Sigmoid colon (tissue), 6 donors: ENCODE measurements at regions not wholly inside any gene's neighbourhood (a gene's known extent, or its start where the extent isn't known, plus 50 kb on each side); places are given as distances from the start of the nearest gene placed in this dataset.

Source experiments
- DNase-seq: peaks from one replicate; pipeline ENCODE4 v3.0.0-alpha.2; 2019
- H3K27ac ChIP-seq, 4 donors: fragments of 200-600 bp; sonication (generic); one replicate each; pipeline ENCODE4 v1.5.1; 2016 to 2019; ENCODE audit warnings: mild to moderate bottlenecking in 1 of 4
- H3K27me3 ChIP-seq, 3 donors: fragments of 200-600 bp; sonication (generic); one replicate each; pipeline ENCODE4 v1.5.1; 2019; ENCODE audit warnings: mild to moderate bottlenecking in 1 of 3
- H3K36me3 ChIP-seq, 4 donors: fragments of 200-600 bp; sonication (generic); one replicate each; pipeline ENCODE4 v1.5.1; 2016 to 2019
- H3K4me1 ChIP-seq, 4 donors: fragments of 200-600 bp; sonication (generic); one replicate each; pipeline ENCODE4 v1.5.1; 2017 to 2019
- H3K4me3 ChIP-seq, 4 donors: fragments of 200-600 bp; sonication (generic); one replicate each; pipeline ENCODE4 v1.5.1; 2017 to 2019; ENCODE audit warnings: mild to moderate bottlenecking in 2 of 4, moderate library complexity in 1 of 4
- H3K9me3 ChIP-seq, 4 donors: fragments of 200-600 bp in 3 of 4; sonication (generic) in 3 of 4; one replicate each; pipeline versions ENCODE4 v1.5.1 to v1.6.1; 2013 to 2019
- EP300 ChIP-seq, 4 donors: sonication (generic); formaldehyde crosslinking; IDR thresholded peaks; one replicate each; pipeline ENCODE4 v1.6.1; 2017; ENCODE audit warnings: antibody characterized with exemption in 4 of 4
- POLR2A ChIP-seq, 2 donors: fragments of 450-650 bp; IDR thresholded peaks; one replicate each; pipeline ENCODE4 v1.6.1; 2016; ENCODE audit warnings: antibody characterized with exemption in 2 of 2, mild to moderate bottlenecking in 2 of 2, moderate library complexity in 2 of 2
- POLR2AphosphoS5 ChIP-seq, 4 donors: sonication (generic); formaldehyde crosslinking; IDR thresholded peaks; one replicate each; pipeline ENCODE4 v1.6.1; 2017; ENCODE audit warnings: antibody characterized with exemption in 4 of 4
- WGBS, 2 donors: extraction: QIAGEN DNeasy Blood & Tissue Kit; methylation state at CpG; one replicate each; pipeline ENCODE4 v1.1.7; 2013; 5-methylcytosine and 5-hydroxymethylcytosine counted together
- intact Hi-C: fragments of 100-400 bp; cut with DNase I; formaldehyde crosslinking; loops from one replicate; pipeline ENCODE4 v1.15.1; 2023
- TF ChIP-seq, protein P1 (sequence below), 4 experiments: fragments of 450-650 bp in 3 of 4; fragments of 200-600 bp in 1 of 4; IDR thresholded peaks; one replicate each; pipeline ENCODE4 v1.5.1; 2016 to 2019; ENCODE audit warnings: antibody characterized with exemption in 4 of 4, mild to moderate bottlenecking in 3 of 4, moderate library complexity in 2 of 4
- donor health status: healthy with polysubstance abuse.
- donor health status: healthy.

DNA sequence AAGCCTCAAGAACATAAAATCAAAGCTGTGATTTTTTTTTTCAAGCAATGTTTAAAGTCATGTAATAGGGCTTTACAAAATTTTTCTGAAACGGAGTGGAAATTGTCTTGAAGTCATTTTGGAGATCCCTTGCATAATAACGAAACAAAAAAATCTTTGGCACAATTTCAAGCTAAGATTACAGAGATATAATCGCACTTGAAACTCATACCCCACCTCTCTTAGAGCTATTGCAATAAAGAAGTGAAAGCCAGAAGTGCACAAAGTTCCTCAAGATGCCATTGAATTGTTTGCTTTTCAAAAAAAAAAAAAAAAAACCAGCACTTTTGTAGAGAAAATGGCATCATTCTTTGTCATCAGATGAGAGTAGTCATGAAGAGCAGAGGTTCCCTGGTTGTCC lies 152.3 kb downstream of the PAX3 start:
- DNase-seq, result no peak
- no peaks in the 10 kb centered on the region for H3K36me3 ChIP-seq
- H3K9me3 ChIP-seq, result no peaks in the 10 kb centered on the region
- no peaks in the 10 kb centered on the region for H3K27me3 ChIP-seq
- H3K4me1 ChIP-seq, result no peaks in the 10 kb centered on the region
- no peak overlapping the region for H3K4me3 ChIP-seq
- no peak overlapping the region for H3K27ac ChIP-seq
- intact Hi-C loops, result no loop called here
- TF ChIP-seq POLR2AphosphoS5 (IDR thresholded peaks at IDR 0.05), result no peak
- TF ChIP-seq, protein P1, sequence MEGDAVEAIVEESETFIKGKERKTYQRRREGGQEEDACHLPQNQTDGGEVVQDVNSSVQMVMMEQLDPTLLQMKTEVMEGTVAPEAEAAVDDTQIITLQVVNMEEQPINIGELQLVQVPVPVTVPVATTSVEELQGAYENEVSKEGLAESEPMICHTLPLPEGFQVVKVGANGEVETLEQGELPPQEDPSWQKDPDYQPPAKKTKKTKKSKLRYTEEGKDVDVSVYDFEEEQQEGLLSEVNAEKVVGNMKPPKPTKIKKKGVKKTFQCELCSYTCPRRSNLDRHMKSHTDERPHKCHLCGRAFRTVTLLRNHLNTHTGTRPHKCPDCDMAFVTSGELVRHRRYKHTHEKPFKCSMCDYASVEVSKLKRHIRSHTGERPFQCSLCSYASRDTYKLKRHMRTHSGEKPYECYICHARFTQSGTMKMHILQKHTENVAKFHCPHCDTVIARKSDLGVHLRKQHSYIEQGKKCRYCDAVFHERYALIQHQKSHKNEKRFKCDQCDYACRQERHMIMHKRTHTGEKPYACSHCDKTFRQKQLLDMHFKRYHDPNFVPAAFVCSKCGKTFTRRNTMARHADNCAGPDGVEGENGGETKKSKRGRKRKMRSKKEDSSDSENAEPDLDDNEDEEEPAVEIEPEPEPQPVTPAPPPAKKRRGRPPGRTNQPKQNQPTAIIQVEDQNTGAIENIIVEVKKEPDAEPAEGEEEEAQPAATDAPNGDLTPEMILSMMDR (IDR thresholded peaks at IDR 0.05), result no peak
- TF ChIP-seq POLR2A (IDR thresholded peaks at IDR 0.05), result no peak
- no peak for TF ChIP-seq EP300 (IDR thresholded peaks at IDR 0.05)
- WGBS, 2 donors, result 34 to 69% methylated on average over 3 of the region's 3 CpGs

DNA sequence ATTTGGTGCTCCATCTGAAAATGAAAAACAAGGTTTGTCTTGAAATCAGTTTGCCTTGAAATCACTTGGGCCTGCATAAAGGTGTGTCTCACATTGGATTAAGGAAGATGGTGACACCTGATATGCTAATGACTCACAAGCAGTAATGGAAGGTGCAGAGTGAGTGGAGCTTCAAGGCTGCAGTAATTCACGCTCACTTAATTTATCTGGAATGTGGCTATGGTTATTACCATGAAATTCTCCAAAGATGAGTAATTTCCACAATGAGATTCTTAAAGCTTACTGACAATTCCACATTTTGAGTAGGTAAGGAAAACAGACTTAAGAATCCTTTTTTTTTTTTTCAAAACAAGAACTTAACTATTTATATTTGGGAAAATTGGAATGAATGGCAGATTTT lies 156.8 kb downstream of the PAX3 start:
- Histone ChIP-seq H3K9me3 (no peaks in the 10 kb centered on the region), H3K4me1 (no peaks in the 10 kb centered on the region), H3K27me3 (no peaks in the 10 kb centered on the region), H3K36me3 (no peaks in the 10 kb centered on the region), H3K27ac (no peak overlapping the region), H3K4me3 (no peak overlapping the region)
- DNase-seq, result no peak
- WGBS, 2 donors, result 94 to 97% methylated on average over 1 of the region's 1 CpG
- intact Hi-C loops, result no loop called here
- TF ChIP-seq, protein P1 (IDR thresholded peaks at IDR 0.05), result no peak
- no peak for TF ChIP-seq POLR2AphosphoS5 (IDR thresholded peaks at IDR 0.05)
- no peak for TF ChIP-seq EP300 (IDR thresholded peaks at IDR 0.05)
- TF ChIP-seq POLR2A (IDR thresholded peaks at IDR 0.05), result no peak

DNA sequence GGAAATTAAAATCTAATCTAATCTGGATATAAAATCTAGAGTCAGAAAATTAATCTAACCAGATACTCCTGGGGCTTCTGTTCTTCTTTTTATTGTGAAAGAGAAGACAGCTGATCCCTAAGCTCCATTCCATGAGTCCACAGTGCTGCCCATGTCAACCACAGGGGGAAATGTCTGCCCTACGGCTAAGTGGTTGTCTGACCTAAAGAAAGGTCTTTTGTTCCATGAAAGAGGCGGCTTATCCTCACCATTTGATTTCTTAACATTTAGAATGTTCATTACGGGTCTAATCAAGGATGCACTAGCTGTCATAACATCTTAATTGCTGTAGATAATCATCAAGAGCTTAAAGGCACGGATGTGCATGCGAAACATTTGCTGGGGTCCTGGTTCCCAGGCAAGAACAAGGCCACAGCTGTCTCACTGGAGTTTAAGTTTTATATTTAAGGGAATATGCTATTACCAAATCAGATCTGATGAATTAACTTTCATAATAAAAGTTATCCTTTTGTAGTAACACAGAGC lies 162.6 kb downstream of the PAX3 start:
- 75 to 84% methylated on average over 5 of the region's 5 CpGs for WGBS, 2 donors
- no peaks in the 10 kb centered on the region for H3K4me1 ChIP-seq
- intact Hi-C loops, result no loop called here

DNA sequence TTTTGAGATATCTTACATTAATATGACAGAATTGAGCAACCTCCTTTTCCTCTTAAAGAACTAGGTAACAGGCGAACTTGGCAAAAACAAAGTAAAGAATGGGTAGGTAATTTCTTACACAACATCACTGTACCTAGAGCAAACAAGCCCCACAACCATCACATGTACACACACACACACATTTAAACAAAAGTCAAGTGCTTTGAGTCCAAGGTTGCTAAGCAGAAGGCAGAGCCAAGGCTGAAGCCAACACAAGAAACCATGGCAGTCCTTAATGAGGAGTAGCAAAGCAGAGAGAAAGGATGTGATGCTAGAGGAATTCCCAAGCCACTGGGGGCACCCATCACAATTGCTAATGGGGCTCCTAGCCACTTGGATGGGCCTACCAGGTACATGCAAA lies 164.1 kb downstream of the PAX3 start:
- Histone ChIP-seq H3K27me3 (no peaks in the 10 kb centered on the region), H3K9me3 (no peaks in the 10 kb centered on the region), H3K4me1 (no peaks in the 10 kb centered on the region), H3K36me3 (no peaks in the 10 kb centered on the region), H3K27ac (no peak overlapping the region), H3K4me3 (no peak overlapping the region)
- DNase-seq, result no peak
- intact Hi-C loops, result no loop called here
- 84 to 95% methylated on average over 1 of the region's 1 CpG for whole genome bisulfite sequencing, 2 donors
- TF ChIP-seq EP300 (IDR thresholded peaks at IDR 0.05) (no peak), POLR2A (IDR thresholded peaks at IDR 0.05) (no peak), POLR2AphosphoS5 (IDR thresholded peaks at IDR 0.05) (no peak)
- TF ChIP-seq, protein P1 (IDR thresholded peaks at IDR 0.05), result no peak

More for the DNA sequence above, 162.6 kb downstream of the PAX3 start:
- H3K9me3 ChIP-seq, result no peaks in the 10 kb centered on the region
- H3K27me3 ChIP-seq, result no peaks in the 10 kb centered on the region
- H3K4me3 ChIP-seq, result no peak overlapping the region
- no peak overlapping the region for H3K27ac ChIP-seq
- no peak for TF ChIP-seq EP300 (IDR thresholded peaks at IDR 0.05)
- no peak for TF ChIP-seq POLR2A (IDR thresholded peaks at IDR 0.05)
- no peak for TF ChIP-seq POLR2AphosphoS5 (IDR thresholded peaks at IDR 0.05)
- TF ChIP-seq, protein P1 (IDR thresholded peaks at IDR 0.05), result no peak
- no peaks in the 10 kb centered on the region for H3K36me3 ChIP-seq
- no peak for DNase-seq

DNA sequence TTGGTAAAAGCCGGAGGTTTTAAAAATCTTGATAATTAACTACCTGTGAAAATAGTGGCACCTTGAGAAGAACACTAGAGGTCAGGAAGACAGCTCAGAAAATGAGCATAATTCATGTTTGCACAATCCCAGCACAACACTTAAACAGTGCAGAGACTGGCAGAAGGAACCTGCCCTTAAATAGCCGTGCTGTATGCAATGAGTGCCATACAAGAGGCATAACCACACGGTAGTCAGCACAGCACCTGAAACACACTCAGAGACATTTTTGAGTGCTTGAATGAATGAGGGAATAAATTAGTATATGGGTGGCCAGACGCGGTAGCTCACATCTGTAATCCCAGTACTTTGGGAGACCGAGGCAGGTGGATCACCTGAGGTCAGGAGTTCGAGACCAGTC lies 164.9 kb downstream of the PAX3 start:
- intact Hi-C loops, result no loop called here
- DNase-seq, result no peak
- Histone ChIP-seq H3K4me3 (no peak overlapping the region), H3K27me3 (no peaks in the 10 kb centered on the region), H3K36me3 (no peaks in the 10 kb centered on the region), H3K27ac (no peak overlapping the region), H3K4me1 (no peaks in the 10 kb centered on the region), H3K9me3 (no peaks in the 10 kb centered on the region)
- TF ChIP-seq, protein P1 (IDR thresholded peaks at IDR 0.05), result no peak
- WGBS, 2 donors, result 80 to 86% methylated on average over 7 of the region's 7 CpGs
